ENCODE measurements at regions not wholly inside any gene's neighbourhood (a gene's known extent, or its start where the extent isn't known, plus 50 kb on each side); places are given as distances from the start of the nearest gene placed in this dataset.

DNA sequence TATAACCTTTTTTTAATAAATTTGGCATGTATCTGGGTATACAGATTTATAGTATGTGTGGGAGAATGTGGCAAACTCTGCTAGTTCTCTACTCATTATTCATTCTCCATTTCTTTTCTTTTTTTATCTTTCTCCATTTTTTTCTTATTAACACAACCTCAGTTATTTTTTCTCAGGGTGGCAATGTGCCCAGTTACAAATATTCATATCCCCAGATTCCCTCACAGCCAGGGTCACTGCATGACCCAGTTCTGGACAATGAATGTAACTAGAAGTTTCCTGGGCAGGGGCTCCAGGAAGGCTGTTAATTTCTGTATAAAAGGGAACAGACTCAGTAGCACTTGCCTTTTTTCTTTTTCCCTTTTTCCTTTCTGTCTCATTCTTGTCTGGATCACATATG, 95.6 kb downstream of the VCPKMT start:
- ATAC-seq: no peak
- TF ChIP-seq ZC3H10 (CRISPR knock-in tag; IDR thresholded peaks at IDR 0.05): no peak
- TF ChIP-seq, protein P1, sequence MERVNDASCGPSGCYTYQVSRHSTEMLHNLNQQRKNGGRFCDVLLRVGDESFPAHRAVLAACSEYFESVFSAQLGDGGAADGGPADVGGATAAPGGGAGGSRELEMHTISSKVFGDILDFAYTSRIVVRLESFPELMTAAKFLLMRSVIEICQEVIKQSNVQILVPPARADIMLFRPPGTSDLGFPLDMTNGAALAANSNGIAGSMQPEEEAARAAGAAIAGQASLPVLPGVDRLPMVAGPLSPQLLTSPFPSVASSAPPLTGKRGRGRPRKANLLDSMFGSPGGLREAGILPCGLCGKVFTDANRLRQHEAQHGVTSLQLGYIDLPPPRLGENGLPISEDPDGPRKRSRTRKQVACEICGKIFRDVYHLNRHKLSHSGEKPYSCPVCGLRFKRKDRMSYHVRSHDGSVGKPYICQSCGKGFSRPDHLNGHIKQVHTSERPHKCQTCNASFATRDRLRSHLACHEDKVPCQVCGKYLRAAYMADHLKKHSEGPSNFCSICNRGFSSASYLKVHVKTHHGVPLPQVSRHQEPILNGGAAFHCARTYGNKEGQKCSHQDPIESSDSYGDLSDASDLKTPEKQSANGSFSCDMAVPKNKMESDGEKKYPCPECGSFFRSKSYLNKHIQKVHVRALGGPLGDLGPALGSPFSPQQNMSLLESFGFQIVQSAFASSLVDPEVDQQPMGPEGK (CRISPR knock-in tag; IDR thresholded peaks at IDR 0.05; ENCODE audit: borderline replicate concordance): no peak
- no peak for TF ChIP-seq OSR1 (CRISPR knock-in tag; IDR thresholded peaks at IDR 0.05)
- no peak for TF ChIP-seq ARNTL (CRISPR knock-in tag; IDR thresholded peaks at IDR 0.05; ENCODE audit: borderline replicate concordance, low read depth)
- TF ChIP-seq BACH2 (CRISPR knock-in tag; IDR thresholded peaks at IDR 0.05; ENCODE audit: borderline replicate concordance): no peak
- no peak for TF ChIP-seq SNAI2 (CRISPR knock-in tag; IDR thresholded peaks at IDR 0.05)
- no peak for TF ChIP-seq RARB (CRISPR knock-in tag; IDR thresholded peaks at IDR 0.05)
- no peak for TF ChIP-seq ZFP3 (CRISPR knock-in tag; IDR thresholded peaks at IDR 0.05)
- TF ChIP-seq, protein P2, sequence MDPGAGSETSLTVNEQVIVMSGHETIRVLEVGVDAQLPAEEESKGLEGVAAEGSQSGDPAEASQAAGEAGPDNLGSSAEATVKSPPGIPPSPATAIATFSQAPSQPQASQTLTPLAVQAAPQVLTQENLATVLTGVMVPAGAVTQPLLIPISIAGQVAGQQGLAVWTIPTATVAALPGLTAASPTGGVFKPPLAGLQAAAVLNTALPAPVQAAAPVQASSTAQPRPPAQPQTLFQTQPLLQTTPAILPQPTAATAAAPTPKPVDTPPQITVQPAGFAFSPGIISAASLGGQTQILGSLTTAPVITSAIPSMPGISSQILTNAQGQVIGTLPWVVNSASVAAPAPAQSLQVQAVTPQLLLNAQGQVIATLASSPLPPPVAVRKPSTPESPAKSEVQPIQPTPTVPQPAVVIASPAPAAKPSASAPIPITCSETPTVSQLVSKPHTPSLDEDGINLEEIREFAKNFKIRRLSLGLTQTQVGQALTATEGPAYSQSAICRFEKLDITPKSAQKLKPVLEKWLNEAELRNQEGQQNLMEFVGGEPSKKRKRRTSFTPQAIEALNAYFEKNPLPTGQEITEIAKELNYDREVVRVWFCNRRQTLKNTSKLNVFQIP (CRISPR knock-in tag; IDR thresholded peaks at IDR 0.05; ENCODE audit: borderline replicate concordance, low read depth): no peak
- no peak for TF ChIP-seq ESRRG (CRISPR knock-in tag; IDR thresholded peaks at IDR 0.05)
- no peak for TF ChIP-seq ZNF565 (CRISPR knock-in tag; conservative IDR thresholded peaks at IDR 0.05; ENCODE audit: low read depth)

DNA sequence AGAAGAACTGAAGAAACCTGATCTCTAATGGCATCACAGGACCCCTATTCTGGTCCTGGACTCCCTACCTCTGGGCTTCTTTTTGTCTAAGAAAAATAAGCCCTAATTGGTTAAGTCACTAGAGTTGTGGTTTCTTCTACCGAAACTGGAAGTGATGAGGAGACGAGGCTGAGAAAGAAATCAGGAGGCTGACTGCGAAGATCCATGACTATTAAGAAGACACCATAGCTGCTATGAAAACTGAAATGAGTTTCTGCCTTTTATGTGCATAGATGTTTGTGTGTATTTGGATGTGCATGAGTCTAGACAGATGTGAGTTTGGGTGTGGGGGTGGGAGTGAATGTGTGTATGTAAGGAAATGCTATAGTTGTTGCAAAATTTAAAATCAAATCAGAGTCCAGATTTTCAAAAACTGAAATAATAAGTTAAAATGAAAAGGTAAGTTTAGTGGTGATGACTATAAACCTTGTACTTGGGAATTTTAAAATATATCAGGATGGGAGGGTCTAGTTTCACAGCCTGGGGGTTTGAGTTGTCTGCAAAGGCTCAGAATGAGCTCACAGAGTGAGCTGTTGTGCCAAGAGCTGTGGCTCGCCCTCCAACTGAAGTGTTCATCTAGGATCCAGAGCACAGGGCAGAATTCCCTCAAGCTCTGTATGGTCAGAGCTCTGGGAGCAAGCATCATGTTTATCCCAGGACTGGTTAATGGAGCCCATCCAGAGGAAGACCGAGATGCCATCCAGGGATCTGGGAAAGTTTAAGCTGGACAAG, 94.9 kb downstream of the VCPKMT start:
- ATAC-seq: no peak

More for the DNA sequence above, 94.9 kb downstream of the VCPKMT start:
- TF ChIP-seq BACH2 (CRISPR knock-in tag; IDR thresholded peaks at IDR 0.05; ENCODE audit: borderline replicate concordance) (no peak), OSR1 (CRISPR knock-in tag; IDR thresholded peaks at IDR 0.05) (no peak), TCF4 (CRISPR knock-in tag; IDR thresholded peaks at IDR 0.05; ENCODE audit: borderline replicate concordance) (no peak), ARNTL (CRISPR knock-in tag; IDR thresholded peaks at IDR 0.05; ENCODE audit: borderline replicate concordance, low read depth) (no peak), CSDC2 (CRISPR knock-in tag; IDR thresholded peaks at IDR 0.05) (no peak), RARB (CRISPR knock-in tag; IDR thresholded peaks at IDR 0.05) (no peak), SNAI2 (CRISPR knock-in tag; IDR thresholded peaks at IDR 0.05) (no peak), ESRRG (CRISPR knock-in tag; IDR thresholded peaks at IDR 0.05) (no peak), ISL1 (CRISPR knock-in tag; IDR thresholded peaks at IDR 0.05) (no peak), TOX (CRISPR knock-in tag; IDR thresholded peaks at IDR 0.05; ENCODE audit: borderline replicate concordance) (no peak), ZFP3 (CRISPR knock-in tag; IDR thresholded peaks at IDR 0.05) (no peak), ZNF8 (CRISPR knock-in tag; IDR thresholded peaks at IDR 0.05) (no peak), PPARA (CRISPR knock-in tag; IDR thresholded peaks at IDR 0.05; ENCODE audit: borderline replicate concordance) (no peak), ZNF70 (CRISPR knock-in tag; IDR thresholded peaks at IDR 0.05) (no peak), ZNF565 (CRISPR knock-in tag; conservative IDR thresholded peaks at IDR 0.05; ENCODE audit: low read depth) (no peak)
- TF ChIP-seq, protein P3, sequence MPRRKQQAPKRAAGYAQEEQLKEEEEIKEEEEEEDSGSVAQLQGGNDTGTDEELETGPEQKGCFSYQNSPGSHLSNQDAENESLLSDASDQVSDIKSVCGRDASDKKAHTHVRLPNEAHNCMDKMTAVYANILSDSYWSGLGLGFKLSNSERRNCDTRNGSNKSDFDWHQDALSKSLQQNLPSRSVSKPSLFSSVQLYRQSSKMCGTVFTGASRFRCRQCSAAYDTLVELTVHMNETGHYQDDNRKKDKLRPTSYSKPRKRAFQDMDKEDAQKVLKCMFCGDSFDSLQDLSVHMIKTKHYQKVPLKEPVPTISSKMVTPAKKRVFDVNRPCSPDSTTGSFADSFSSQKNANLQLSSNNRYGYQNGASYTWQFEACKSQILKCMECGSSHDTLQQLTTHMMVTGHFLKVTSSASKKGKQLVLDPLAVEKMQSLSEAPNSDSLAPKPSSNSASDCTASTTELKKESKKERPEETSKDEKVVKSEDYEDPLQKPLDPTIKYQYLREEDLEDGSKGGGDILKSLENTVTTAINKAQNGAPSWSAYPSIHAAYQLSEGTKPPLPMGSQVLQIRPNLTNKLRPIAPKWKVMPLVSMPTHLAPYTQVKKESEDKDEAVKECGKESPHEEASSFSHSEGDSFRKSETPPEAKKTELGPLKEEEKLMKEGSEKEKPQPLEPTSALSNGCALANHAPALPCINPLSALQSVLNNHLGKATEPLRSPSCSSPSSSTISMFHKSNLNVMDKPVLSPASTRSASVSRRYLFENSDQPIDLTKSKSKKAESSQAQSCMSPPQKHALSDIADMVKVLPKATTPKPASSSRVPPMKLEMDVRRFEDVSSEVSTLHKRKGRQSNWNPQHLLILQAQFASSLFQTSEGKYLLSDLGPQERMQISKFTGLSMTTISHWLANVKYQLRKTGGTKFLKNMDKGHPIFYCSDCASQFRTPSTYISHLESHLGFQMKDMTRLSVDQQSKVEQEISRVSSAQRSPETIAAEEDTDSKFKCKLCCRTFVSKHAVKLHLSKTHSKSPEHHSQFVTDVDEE (CRISPR knock-in tag; IDR thresholded peaks at IDR 0.05): no peak
- TF ChIP-seq, protein P4, sequence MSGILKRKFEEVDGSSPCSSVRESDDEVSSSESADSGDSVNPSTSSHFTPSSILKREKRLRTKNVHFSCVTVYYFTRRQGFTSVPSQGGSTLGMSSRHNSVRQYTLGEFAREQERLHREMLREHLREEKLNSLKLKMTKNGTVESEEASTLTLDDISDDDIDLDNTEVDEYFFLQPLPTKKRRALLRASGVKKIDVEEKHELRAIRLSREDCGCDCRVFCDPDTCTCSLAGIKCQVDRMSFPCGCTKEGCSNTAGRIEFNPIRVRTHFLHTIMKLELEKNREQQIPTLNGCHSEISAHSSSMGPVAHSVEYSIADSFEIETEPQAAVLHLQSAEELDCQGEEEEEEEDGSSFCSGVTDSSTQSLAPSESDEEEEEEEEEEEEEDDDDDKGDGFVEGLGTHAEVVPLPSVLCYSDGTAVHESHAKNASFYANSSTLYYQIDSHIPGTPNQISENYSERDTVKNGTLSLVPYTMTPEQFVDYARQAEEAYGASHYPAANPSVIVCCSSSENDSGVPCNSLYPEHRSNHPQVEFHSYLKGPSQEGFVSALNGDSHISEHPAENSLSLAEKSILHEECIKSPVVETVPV (CRISPR knock-in tag; IDR thresholded peaks at IDR 0.05): no peak
- TF ChIP-seq, protein P5, sequence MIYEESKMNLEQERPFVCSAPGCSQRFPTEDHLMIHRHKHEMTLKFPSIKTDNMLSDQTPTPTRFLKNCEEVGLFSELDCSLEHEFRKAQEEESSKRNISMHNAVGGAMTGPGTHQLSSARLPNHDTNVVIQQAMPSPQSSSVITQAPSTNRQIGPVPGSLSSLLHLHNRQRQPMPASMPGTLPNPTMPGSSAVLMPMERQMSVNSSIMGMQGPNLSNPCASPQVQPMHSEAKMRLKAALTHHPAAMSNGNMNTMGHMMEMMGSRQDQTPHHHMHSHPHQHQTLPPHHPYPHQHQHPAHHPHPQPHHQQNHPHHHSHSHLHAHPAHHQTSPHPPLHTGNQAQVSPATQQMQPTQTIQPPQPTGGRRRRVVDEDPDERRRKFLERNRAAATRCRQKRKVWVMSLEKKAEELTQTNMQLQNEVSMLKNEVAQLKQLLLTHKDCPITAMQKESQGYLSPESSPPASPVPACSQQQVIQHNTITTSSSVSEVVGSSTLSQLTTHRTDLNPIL (CRISPR knock-in tag; IDR thresholded peaks at IDR 0.05; ENCODE audit: low read depth): no peak
- TF ChIP-seq, protein P2 (CRISPR knock-in tag; IDR thresholded peaks at IDR 0.05; ENCODE audit: borderline replicate concordance, low read depth): no peak
- TF ChIP-seq, protein P1 (CRISPR knock-in tag; IDR thresholded peaks at IDR 0.05; ENCODE audit: borderline replicate concordance): no peak
